GM18499 (cell line): ENCODE measurements at regions not wholly inside any gene's neighbourhood (a gene's known extent, or its start where the extent isn't known, plus 50 kb on each side); places are given as distances from the start of the nearest gene placed in this dataset.

Source experiments
- ATAC-seq: cut with Tn5 transposase; IDR thresholded peaks from one replicate; pipeline ENCODE4 v1.9.1; 2021; ENCODE audit warnings: moderate number of reproducible peaks; ENCODE audit not compliant: insufficient read depth, unreplicated experiment

DNA sequence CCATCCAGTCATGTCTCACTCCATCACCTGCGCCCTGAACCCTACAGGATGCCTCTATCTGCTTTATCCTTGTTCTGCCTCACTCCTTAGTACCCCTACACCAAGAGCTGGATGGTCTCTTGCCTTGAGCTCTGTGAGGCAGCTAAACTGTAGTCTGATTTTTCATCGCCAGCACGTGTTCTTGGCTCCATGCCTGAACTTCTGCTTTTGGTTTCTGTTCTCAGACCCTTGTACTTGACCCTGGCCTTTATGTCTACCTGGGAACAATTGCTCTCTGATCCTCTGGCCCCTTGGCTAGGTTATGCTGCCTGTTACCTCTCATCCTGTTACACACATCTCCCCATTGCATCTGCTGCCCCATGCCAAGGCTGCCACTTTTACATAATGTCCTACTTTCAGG is 318.0 kb upstream of the LMCD1 start:
- no peak for ATAC-seq

DNA sequence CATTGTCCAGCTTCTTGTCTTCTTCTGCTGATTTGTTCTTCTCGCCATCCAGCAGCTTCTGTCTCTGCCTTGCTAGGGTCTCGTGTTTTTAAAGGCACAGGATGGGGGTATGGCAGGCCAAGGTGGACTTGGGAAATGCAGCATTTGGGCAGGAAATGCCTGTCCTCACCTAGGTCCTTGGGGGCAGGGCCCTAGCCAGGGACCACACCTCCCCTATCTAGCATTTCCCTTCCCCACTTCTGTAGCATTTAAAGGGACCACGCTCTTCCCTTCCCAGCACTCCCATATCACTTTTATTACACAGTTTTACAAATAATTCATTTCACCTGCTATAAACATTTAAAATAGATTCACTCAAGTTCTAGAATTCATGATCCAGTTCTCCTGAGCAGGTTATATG is 315.4 kb upstream of the LMCD1 start:
- no peak for ATAC-seq

DNA sequence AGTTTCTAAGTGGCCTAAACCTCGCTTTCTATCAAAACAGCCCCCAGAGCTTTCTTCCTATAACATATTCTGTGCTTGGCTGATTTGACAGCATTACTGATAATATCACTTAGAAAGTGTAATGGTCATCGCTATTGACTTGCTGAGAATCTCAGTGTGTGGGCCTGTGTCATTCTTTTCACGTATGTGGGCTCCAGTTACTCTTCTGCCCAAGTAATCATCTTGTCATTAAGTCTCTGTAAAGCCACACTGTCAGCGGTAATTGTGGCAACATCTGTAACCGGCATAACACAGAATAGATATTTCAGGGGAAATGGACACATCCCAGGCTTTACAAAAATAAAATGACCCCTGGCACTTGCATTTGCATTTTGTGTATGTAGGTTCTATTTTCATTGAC is 313.6 kb upstream of the LMCD1 start:
- ATAC-seq: no peak

DNA sequence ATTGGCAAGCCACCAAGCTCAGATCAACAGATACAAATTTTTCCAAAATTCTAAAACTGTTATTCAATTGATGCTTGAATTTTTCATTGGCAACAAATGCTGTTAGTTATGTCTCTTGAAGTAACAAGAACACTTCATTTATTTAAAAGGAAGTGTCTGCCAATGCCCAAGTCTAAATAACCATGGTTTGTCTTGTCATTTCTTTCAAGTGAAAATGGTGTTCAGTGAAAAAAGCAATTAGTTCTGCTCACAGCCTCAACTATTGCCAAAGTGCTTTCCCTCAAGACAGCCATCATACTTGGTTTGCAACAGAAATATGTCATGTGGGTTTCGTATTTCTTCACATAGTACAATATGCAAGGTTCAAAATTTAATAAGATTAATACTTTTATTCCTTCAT is 312.6 kb upstream of the LMCD1 start:
- ATAC-seq: no peak

DNA sequence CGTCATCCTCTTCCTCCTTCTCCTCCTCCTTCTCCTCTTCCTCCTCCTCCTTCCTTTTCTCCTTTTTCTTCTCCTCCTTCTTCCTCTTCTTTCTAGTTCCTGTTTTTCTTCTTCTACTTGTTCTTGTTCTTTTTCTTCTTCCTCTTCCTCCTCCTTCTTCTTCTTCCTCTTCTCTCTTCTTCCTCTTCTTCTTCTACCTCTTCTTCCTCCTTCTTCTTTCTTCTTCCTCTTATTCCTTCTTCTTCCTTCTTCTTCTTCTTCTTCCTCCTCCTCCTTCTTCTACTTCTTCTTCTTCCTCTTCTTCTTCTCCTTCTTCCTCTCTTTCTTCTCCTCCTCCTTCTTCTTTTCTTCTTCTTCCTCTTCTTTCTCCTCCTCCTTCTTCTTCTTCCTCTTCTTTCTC is 310.2 kb upstream of the LMCD1 start:
- no peak for ATAC-seq

DNA sequence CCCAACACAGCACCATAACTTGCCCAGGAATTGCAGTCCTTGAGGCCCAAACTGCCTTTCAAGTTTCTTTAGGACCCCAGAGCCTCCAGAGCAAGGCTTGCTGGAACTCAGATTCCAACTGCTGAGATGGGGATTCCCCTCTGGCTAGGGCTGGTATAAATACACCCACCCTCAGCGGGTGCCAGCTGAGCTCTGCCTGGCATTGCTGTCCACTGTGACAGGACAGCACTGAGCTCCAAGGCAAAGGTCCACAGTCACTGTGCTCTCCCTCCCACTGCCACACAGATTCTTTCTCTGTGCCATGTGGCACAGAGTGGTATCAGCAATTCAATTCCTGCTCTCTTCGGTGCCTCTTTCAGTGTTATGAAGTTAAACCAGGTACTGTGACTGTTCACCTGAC is 304.2 kb upstream of the LMCD1 start:
- ATAC-seq: no peak

DNA sequence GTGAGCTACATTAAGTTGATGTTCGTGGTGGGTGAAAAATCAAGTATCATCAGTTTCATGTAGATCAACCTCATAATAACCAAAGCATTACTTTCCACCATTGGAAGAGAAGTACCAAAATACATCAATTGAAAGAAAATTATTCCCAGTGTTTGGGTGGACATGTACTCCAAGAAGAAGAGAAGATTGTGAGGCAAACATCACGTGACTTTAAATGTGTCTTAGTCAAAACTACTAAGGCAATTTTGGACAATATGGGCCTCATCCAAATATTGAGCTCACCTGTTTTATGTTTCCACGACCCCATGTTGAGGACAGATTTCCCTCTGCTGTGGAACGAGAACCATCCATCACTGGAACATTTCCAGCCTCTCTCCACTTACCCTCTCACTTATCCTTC is 303.0 kb upstream of the LMCD1 start:
- ATAC-seq: no peak

DNA sequence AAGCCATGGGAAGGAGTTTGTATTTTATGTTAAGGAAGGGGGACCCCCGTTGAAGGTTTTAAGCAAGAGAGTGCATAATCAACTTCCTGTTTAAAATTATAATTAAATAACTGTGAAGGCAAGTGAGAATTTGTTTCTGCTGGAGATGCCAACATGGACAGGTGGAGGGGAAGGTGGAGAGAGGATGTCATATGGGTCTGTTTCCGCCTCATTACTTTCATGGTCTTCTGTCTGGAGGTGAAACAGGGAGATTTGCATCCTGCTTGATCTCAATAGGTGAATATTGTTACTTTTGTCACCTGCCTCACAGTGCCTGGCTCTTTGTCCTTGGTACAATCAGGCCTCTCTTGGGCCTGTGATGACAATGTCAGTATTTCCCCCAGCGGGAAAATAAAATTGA is 300.6 kb upstream of the LMCD1 start:
- no peak for ATAC-seq

DNA sequence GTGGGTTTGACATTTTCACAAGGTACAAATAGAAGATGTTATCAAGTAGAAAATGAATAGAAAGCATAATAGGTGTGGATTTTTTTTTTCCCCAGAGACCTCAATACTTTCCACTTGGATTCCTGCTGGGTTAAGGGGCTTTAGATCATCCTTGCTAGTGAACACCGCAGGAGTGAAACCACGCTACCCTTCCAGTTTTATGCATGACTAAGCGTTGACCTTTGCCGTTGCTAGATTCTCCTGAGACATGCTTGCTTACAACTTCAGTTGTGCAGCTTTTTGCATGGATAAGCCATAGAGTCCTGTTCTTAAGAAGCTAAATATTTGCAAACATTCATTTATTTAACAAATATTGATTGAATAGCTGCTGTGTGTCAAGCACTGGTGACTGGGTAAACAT is 299.7 kb upstream of the LMCD1 start:
- no peak for ATAC-seq

DNA sequence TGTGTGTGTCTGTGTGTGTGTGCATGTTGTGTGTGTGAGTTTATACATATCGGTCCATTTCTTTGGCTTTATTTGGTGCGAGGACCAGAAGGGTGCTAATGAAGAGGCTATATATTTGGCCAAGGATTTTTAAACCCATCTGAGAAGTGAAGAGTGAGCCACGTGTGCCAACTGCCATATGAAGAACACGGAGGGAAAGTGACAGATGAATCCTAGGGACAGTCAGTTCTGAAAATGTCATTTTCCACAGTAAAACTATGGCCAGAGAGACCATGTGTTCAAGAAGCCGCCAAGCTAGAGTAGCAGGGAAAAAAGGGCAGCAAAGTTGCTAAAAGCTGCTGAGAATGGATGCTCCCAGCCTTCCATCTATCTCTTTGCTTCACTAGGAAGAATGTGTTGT is 297.3 kb upstream of the LMCD1 start:
- ATAC-seq: no peak

DNA sequence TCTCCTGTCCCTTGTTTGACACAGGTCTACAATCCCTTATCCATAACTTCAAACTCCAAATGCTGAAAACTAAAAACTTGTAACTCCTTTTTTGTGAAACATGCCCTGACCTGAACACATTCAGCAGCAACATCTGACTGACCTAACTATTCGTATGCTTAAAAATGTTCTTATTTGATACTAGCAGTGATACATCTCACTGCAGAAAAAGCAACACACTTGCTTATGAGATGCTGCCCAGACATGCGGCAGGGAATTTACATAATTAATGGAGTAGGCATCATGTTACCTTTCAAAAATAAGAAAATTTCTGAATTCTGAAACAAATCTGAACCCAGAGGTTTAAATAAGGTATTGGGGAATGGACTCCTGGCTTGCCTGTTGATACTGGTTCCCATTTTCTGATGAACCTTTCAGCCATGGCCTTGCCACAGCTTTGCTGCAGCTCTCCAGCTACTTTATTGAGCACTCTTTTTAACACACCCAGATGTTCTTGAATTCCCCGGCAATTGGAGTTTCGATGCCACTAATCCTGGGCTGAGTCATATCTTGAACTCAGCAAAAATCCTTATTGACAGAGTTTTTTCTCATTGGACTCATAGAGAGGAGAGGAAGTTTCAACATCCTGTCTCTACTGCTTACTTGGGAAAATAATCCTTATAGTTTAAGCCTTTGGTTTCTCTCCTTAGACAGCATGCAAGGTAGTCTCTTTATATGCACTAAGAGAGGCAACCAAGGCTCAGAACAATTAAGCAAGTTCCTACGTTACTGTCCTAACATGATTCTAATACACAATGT is 296.6 kb upstream of the LMCD1 start:
- ATAC-seq: no peak

DNA sequence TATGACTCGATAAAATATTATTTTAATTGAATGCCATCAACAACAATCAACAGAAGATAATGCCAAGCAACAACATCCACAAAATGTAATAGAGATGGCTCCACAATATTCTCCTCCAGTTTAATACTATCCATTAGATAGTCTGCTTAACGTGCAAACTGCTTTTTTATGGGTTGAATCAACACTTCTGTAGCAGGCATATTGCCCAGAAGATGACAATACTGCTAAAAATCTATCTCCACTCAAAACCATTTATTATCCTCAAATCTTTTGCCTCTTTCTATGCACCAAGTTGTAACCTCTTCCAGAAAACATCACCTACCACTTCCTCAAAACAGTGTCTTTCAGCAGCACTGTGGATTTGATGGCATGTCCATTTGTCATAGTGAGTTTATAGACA is 295.7 kb upstream of the LMCD1 start:
- ATAC-seq: no peak

DNA sequence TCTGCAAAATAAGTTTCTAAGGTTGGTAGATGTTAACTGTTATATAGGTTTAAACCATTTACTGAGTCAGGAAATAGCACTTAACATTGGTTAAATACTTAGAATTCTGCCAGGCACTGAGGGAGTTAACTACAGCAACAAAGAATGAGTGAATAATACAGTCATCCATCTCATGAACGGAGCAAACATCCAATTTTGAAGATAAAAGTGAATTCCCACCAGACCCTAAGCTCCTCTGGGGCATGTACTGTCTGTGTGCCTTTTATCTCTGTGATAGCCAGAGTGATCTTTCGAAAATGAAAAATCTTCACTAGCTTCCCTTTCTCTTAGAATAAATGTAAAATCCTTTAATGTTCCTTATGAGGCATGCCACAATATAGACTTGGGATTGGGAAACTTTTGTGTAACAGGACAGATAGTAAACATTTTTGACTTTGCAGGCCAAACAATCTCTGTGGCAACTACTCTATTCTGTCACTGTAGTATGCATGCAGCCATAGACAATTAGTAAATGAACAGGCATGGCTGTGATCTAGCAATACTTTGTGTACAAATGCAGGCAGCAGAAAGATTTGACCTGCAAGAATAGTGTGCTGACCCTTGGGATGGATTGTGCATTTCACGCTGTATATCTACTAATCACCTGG is 294.5 kb upstream of the LMCD1 start:
- ATAC-seq: no peak

DNA sequence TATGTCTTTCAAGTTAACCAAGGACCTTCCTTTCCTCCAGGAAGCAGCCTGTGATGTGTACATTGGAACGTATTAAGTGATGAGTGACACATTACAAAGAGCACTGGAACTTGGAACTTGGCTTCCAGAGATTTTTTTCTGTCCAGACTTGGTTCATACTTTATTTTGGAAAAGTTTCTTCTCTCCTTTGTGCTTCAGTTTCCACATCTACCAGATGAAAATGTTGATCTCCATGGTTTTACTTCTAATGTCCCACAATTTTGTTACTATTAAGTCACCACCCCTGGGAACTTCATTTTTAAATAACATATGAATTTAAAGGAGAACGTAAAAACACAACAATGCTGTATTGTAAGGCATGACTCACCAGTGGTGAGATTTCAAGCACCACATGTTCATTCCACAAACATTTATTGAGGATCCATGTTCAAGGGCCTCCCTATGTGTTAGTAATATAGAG is 290.7 kb upstream of the LMCD1 start:
- ATAC-seq: no peak

DNA sequence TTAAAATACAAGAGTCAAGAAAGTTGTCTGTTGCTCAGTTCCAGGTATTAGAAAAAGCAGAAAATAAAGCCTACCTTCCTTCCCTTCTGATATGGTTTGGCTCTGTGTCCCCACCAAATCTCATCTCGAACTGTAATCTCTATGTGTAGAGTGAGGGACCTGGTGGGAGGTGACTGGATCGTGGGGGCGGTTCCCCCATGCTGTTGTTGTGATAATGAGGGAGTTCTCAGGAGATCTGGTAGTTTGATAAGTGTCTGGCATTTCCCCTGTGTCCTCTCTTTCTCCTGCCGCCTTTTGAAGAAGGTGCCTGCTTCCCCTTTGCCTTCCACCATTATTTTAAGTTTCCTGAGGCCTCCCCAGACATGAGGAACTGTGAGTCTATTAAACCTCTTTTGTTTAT is 288.8 kb upstream of the LMCD1 start:
- no peak for ATAC-seq

DNA sequence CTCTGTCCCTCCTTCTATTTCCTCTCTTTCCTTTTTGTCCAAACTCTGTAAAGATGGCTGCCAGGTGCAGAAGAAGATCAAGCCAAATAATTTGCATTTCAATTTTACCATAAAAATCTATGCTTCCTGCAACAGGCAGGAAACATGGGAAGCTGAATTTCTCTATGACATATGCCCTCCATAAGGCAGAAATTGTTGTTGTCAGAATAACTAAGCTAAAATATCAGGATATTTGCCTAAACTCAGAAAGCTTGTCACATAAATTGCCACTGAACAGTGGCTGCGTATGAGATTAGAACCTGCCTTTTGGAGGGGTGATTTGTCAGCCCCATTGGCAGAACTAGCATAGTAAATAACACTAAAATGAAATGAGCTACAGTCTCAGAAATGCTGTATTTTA is 288.3 kb upstream of the LMCD1 start:
- no peak for ATAC-seq

DNA sequence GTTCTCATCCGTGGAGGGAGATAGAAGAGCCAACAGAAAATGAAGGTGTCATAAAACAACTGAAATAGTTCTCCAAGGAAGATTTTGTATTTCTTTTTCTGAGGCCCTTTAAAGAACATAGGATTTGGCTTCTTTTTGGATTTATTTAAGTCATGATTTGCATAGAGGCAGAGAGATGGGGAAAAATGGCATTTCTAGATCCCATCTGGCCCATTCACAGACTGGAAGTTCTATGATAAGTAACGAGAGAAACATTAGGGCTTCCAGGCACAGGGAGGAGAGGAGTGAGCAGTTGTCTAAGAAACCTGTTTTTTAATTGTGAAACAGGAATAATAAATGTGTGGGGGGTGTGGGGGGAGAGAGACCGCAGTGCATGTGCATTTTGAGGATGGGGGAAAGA is 285.8 kb upstream of the LMCD1 start:
- ATAC-seq: no peak

DNA sequence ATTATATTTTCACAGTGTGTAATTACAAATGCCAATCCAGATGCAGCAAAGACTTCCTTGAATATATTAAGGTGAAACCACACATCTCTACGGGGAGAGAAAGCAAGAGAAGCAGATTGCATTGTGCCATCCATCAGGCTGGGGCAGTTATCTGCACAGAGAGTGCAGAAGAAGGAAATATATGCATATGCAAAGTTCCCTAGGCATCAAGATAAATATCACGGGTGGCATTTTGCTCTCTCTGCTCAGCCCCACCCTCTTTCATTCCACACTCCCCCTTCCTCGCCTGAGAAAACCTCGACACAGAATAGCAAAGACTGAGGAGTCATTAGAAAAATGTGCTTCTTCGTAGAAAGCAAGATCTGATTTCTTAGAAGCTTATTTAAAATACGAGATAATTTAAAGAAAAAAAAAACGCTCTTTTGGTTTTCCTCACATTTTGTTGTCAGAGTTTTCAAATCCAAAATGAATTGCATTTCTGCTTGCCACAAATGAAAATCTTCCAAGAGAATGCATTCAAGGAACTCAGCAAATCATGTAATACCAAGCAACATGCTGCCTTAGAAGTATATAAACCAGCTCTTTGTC is 283.2 kb upstream of the LMCD1 start:
- ATAC-seq: no peak

DNA sequence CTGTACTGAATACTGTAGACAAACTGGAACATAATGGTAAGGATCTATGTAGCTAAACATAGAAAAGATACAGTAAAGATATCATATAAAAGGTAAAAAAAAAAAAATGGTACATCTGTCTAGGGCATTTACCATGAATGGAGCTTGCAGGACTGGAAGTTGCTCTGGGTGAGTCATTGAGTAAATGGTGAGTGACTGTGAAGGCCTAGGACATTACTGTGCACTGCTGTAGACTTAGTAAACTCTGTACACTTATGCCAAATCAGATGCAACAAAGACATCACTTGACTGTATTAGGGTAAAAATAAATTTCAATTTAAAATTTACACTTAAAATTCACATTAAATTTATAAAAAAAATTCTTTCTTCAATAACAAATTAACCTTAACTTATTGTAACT is 281.3 kb upstream of the LMCD1 start:
- no peak for ATAC-seq

DNA sequence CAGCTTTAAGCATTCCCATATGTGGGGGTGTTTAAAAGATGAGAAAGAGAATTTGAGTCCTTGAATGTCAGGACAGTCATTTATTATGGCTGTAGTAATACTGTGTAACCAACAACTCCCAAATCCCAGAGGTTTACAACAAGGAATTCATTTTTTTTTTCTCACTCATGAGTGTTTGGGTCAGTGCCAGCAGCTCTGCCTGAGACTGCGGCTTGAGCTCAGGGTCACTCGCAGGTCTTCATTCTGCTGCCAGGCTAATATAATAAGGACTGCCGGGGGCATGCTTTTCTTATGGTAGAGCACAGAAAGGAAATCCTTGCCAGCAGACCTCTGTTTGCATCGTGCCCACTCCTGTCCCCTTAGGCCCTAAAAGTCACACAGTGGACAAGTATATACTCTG is 277.9 kb upstream of the LMCD1 start:
- ATAC-seq: no peak

DNA sequence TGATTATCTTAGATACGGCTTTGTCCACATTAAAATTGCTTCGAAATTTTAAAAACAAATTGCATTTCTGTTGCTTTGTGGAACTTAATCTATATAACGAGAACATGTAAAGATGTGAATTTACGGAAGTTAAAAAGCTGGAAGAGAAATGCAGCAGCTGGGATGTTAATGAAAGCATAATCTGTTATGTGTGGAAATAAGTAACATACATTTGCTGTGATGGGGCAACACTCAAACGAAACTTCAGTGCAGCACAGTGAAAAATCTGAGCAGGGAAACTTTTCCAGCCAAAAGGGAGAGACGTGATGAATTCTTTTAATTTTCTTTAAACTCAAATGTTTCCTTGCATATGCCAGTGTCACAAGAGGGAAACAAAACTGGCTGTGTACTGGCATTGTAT is 276.7 kb upstream of the LMCD1 start:
- ATAC-seq: no peak

DNA sequence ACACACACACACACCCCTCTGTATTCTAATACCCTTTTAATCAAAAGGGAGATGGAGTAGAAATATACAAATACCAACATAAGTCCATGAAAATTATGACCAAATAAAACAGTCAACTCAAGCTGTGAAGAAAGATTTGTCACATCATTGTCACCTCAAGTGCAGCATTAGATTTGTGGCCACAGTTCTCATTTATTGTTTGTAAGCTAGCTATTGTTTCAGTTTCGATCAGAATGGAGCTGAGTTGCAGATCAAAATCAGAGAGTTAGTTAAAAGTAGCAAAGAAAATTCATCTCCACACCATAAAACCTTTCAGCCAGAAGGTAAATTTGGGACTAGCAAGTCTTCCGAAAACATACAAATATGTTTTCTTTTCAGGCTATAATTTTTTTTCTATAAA is 267.7 kb upstream of the LMCD1 start:
- no peak for ATAC-seq
